Stimulated activated naive CD8-positive, alpha-beta T cell treated with anti-CD3 and anti-CD28 coated beads, Interleukin-15, Interleukin-2, amounts not matched to agents 100 U/mL and 50 U/mL, for 24 hours (primary cell): ENCODE measurements at regions not wholly inside any gene's neighbourhood (a gene's known extent, or its start where the extent isn't known, plus 50 kb on each side); places are given as distances from the start of the nearest gene placed in this dataset.
"Not testable (repeated sequence)": the region's sequence is repeated elsewhere in the genome, so short reads cannot be mapped to it uniquely, and the experiment has no call there.

ENCODE experiments used
- ATAC-seq: fragments of 150-1000 bp; cut with Tn5 transposase; one replicate; pipeline ENCODE4 v1.10.0; 2021
- DNase-seq: peaks from one replicate; pipeline ENCODE4 v3.0.0; 2021

GRCh38 chr3:5754602-5755001 lies 567.1 kb downstream of the EDEM1 start:
- DNase-seq (no peak), ATAC-seq (no peak)

- ATAC-seq (no peak), DNase-seq (no peak)
Observed at GRCh38 chr3:5756443-5756842, 568.9 kb downstream of the EDEM1 start.

- no peak for DNase-seq
- ATAC-seq = no peak
Observed at GRCh38 chr3:5757213-5757804, 569.8 kb downstream of the EDEM1 start.

GRCh38 chr3:5758699-5759098 lies 571.2 kb downstream of the EDEM1 start:
- DNase-seq (no peak), ATAC-seq (no peak)

GRCh38 chr3:5762506-5762905 lies 575.0 kb downstream of the EDEM1 start:
- ATAC-seq = no peak
- DNase-seq = no peak

- DNase-seq (no peak), ATAC-seq (no peak)
Observed at GRCh38 chr3:5766848-5767247, 579.3 kb downstream of the EDEM1 start.

GRCh38 chr3:5767304-5767703 lies 579.8 kb downstream of the EDEM1 start:
- DNase-seq (no peak), ATAC-seq (no peak)

GRCh38 chr3:5768281-5768945 lies 580.9 kb downstream of the EDEM1 start:
- ATAC-seq (no peak), DNase-seq (no peak)

GRCh38 chr3:5769825-5770224 lies 582.3 kb downstream of the EDEM1 start:
- ATAC-seq = no peak

GRCh38 chr3:5774337-5774736 lies 586.8 kb downstream of the EDEM1 start:
- ATAC-seq (no peak), DNase-seq (no peak)

More at GRCh38 chr3:5769825-5770224, 582.3 kb downstream of the EDEM1 start:
- no peak for DNase-seq

- not testable (repeated sequence) for ATAC-seq, DNase-seq
Observed at GRCh38 chr3:5775100-5775499, 587.6 kb downstream of the EDEM1 start.

- DNase-seq (no peak), ATAC-seq (no peak)
Observed at GRCh38 chr3:5784690-5785089, 597.2 kb downstream of the EDEM1 start.

GRCh38 chr3:5787861-5788488 lies 600.5 kb downstream of the EDEM1 start:
- ATAC-seq (no peak), DNase-seq (no peak)

- DNase-seq = no peak
- ATAC-seq = no peak
Observed at GRCh38 chr3:5788496-5788895, 601.0 kb downstream of the EDEM1 start.

GRCh38 chr3:5791558-5791957 lies 604.1 kb downstream of the EDEM1 start:
- ATAC-seq (no peak), DNase-seq (no peak)

- ATAC-seq (no peak), DNase-seq (no peak)
Observed at GRCh38 chr3:5796541-5796940, 609.0 kb downstream of the EDEM1 start.

- no peak for ATAC-seq
- no peak for DNase-seq
Observed at GRCh38 chr3:5798809-5799208, 611.3 kb downstream of the EDEM1 start.

GRCh38 chr3:5799398-5799797 lies 611.9 kb downstream of the EDEM1 start:
- DNase-seq (no peak), ATAC-seq (no peak)

GRCh38 chr3:5800965-5801364 lies 613.5 kb downstream of the EDEM1 start:
- DNase-seq (no peak), ATAC-seq (no peak)

GRCh38 chr3:5806192-5806591 lies 618.7 kb downstream of the EDEM1 start:
- no peak for DNase-seq
- no peak for ATAC-seq

- DNase-seq (no peak), ATAC-seq (no peak)
Observed at GRCh38 chr3:5809586-5810246, 622.2 kb downstream of the EDEM1 start.

GRCh38 chr3:5811016-5811415 lies 623.5 kb downstream of the EDEM1 start:
- DNase-seq = no peak
- no peak for ATAC-seq

GRCh38 chr3:5813521-5813920 lies 626.0 kb downstream of the EDEM1 start:
- no peak for ATAC-seq
- no peak for DNase-seq
